ENCODE measurements at regions not wholly inside any gene's neighbourhood (a gene's known extent, or its start where the extent isn't known, plus 50 kb on each side); places are given as distances from the start of the nearest gene placed in this dataset.

- DNase-seq, result no peak
- Histone ChIP-seq H3K27me3 (no peaks in the 10 kb centered on the region), H3K36me3 (no peaks in the 10 kb centered on the region), H3K27ac (no peak overlapping the region), H3K4me3 (no peak overlapping the region), H3K9me3 (no peaks in the 10 kb centered on the region), H3K4me1 (no peaks in the 10 kb centered on the region)
- 98 to 100% methylated on average over 1 of the region's 1 CpG for WGBS, 2 donors (ENCODE audit: low coverage in 1 of 2)
- TF ChIP-seq CTCF (IDR thresholded peaks at IDR 0.05) (no peak), POLR2A (IDR thresholded peaks at IDR 0.05) (no peak), POLR2AphosphoS5 (IDR thresholded peaks at IDR 0.05) (no peak), EP300 (IDR thresholded peaks at IDR 0.05; ENCODE audit: low read depth) (no peak)
- in situ Hi-C loops (cut with MboI; ENCODE audit: low pct_ligation_motif_present in 1 of 4, low pct_unique_long_range_greater_than_20kb in 1 of 4, low sequenced_read_pairs in 3 of 4) (no loop called here), intact Hi-C loops (cut with DNase I; ENCODE audit: low total_unique reads) (no loop called here)
These were observed 380.9 kb upstream of the MEF2C start for GRCh38 chr5:89263846-89264245.

- TF ChIP-seq CTCF (IDR thresholded peaks at IDR 0.05) (no peak), EP300 (IDR thresholded peaks at IDR 0.05; ENCODE audit: low read depth) (no peak), POLR2A (IDR thresholded peaks at IDR 0.05) (no peak), POLR2AphosphoS5 (IDR thresholded peaks at IDR 0.05) (no peak)
- H3K4me1 ChIP-seq, result no peaks in the 10 kb centered on the region
- H3K27ac ChIP-seq, result no peak overlapping the region
- H3K36me3 ChIP-seq, result no peaks in the 10 kb centered on the region
- in situ Hi-C loops (cut with MboI; ENCODE audit: low pct_ligation_motif_present in 1 of 4, low pct_unique_long_range_greater_than_20kb in 1 of 4, low sequenced_read_pairs in 3 of 4), result no loop called here
- no peak for DNase-seq
- H3K27me3 ChIP-seq, result no peaks in the 10 kb centered on the region
- intact Hi-C loops (cut with DNase I; ENCODE audit: low total_unique reads), result no loop called here
- whole genome bisulfite sequencing, 2 donors (ENCODE audit: low coverage in 1 of 2), result 97% methylated on average over 4 of the region's 4 CpGs; no CpG with 5 or more reads in 1 of the 2 donors
- no peaks in the 10 kb centered on the region for H3K9me3 ChIP-seq
- H3K4me3 ChIP-seq, result no peak overlapping the region
These were observed 379.0 kb upstream of the MEF2C start for GRCh38 chr5:89262030-89262429.

- no peak for TF ChIP-seq EP300 (IDR thresholded peaks at IDR 0.05; ENCODE audit: low read depth)
- no peak overlapping the region for H3K4me3 ChIP-seq
- no peak for DNase-seq
- H3K27ac ChIP-seq, result no peak overlapping the region
- intact Hi-C loops (cut with DNase I; ENCODE audit: low total_unique reads) (no loop called here), in situ Hi-C loops (cut with MboI; ENCODE audit: low pct_ligation_motif_present in 1 of 4, low pct_unique_long_range_greater_than_20kb in 1 of 4, low sequenced_read_pairs in 3 of 4) (no loop called here)
- H3K4me1 ChIP-seq, result no peaks in the 10 kb centered on the region
- H3K27me3 ChIP-seq, result no peaks in the 10 kb centered on the region
- no peaks in the 10 kb centered on the region for H3K9me3 ChIP-seq
- 79 to 82% methylated on average over 2 to 3 of the region's 3 CpGs for WGBS, 2 donors (ENCODE audit: low coverage in 1 of 2)
- H3K36me3 ChIP-seq, result no peaks in the 10 kb centered on the region
These were observed 377.3 kb upstream of the MEF2C start for GRCh38 chr5:89260254-89260653.

- no peaks in the 10 kb centered on the region for H3K4me1 ChIP-seq
- H3K9me3 ChIP-seq, result no peaks in the 10 kb centered on the region
- TF ChIP-seq POLR2AphosphoS5 (IDR thresholded peaks at IDR 0.05), result no peak
- no peak for TF ChIP-seq EP300 (IDR thresholded peaks at IDR 0.05; ENCODE audit: low read depth)
- no peak for TF ChIP-seq CTCF (IDR thresholded peaks at IDR 0.05)
- TF ChIP-seq POLR2A (IDR thresholded peaks at IDR 0.05), result no peak
- no peak overlapping the region for H3K4me3 ChIP-seq
- in situ Hi-C loops (cut with MboI; ENCODE audit: low pct_ligation_motif_present in 1 of 4, low pct_unique_long_range_greater_than_20kb in 1 of 4, low sequenced_read_pairs in 3 of 4) (no loop called here), intact Hi-C loops (cut with DNase I; ENCODE audit: low total_unique reads) (no loop called here)
- no peak overlapping the region for H3K27ac ChIP-seq
- no peak for DNase-seq
- H3K36me3 ChIP-seq, result no peaks in the 10 kb centered on the region
- no peaks in the 10 kb centered on the region for H3K27me3 ChIP-seq
- 81 to 94% methylated on average over 4 to 5 of the region's 5 CpGs for WGBS, 2 donors (ENCODE audit: low coverage in 1 of 2)
These were observed 373.0 kb upstream of the MEF2C start for GRCh38 chr5:89255845-89256463.
